Dedifferentiated amniotic fluid mesenchymal stem cell (primary cell): ENCODE measurements at regions not wholly inside any gene's neighbourhood (a gene's known extent, or its start where the extent isn't known, plus 50 kb on each side); places are given as distances from the start of the nearest gene placed in this dataset.
A peak's percentile ranks its signal among the peaks of the same experiment; 100 is the strongest.
"Not testable (repeated sequence)": the region's sequence is repeated elsewhere in the genome, so short reads cannot be mapped to it uniquely, and the experiment has no call there.

Experiments
- DNase-seq: peaks from one replicate; pipeline ENCODE4 v3.0.0-alpha.2; 2016; ENCODE audit errors: extremely low spot score

DNA sequence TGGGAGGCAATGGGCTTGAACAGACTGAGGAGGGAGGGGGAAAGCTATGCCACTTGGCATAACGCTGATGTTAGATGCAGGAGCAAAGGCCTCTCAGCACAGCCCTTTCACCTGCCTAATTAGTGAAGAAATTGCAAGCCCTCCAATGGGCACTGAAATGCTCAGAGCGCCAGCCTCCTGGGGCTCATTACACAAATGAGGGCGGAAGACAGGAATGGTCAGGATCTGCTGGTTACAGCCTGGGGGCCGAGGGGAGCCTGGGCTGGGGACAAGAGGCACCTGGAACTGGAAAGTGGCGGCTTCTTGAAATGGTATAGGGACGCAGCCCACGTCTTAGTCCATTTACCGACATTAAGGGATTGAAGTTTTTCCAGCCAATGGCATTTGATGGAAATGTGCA lies 50.2 kb upstream of the PLET1 start:
- DNase-seq: no peak

DNA sequence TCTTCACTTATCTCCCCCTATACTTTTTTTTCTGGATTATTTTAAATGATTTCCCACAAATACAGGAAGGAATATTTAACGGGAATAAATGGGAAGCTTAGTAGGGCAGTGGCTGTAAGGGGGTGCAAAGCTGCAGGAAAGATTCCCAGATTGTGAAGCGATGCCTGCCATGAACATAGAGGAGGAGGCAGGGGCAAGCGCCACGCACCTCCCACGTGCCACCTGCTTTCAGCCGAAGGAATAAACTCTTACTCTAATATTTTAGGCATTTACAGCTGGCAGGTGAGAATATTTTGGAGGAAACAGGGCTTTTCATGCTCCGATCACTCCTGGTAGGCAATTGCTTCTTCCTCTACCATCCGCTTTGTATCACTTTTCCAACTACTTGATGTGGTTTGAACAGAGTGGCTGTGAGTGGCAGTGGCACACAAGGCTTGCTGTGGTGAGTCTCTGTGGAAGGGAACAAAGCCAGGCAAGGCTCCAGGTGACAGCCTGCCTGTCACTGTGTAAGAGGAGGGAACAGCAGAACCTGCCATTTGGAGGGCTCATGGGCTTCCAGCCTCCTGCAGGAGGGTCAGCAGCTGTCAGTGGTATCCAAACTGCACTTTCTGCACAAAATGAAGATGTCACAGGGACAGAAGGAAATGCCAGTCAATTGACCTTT lies 54.5 kb upstream of the PLET1 start:
- DNase-seq: no peak

DNA sequence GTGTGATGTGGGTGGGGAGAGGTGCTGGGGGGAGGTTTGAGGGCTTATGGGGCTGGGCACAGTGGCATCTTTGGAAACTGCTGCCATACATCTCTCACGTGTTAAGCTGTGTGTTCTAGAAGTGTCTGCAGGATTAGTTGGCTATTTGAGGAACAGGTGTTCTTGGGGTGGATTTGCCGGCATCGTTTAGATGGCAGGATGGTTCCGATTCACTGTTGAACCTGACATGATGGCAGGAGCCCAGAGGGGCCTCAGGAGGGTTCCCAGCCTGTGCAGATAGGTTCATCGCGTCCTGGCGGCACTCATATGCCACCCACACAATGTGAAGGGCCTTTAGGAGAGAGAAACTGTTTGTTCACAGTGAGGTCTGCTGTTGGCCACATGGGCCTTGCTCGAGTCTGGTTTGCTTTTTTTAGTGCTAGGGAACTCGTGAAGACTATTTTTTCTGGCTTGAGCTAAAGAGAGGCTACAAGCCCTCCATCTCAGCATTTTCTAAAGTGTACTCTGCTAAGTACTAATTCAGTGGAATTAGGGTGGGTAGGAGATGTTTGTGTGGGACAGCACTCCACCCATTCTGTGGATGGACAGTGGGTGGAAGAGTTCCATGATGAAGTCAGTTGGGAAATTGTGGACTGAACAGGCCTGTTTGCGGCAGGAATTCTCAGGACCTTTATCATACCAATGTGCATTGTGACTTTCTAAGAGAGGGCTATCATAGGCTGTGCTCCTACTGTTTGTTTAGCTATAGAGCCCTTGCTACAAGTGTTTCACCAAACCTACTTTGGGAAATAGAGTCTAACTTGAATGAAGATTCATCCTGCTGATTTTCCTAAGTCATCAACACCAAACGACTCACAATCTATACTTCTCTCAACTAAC lies 55.4 kb upstream of the PLET1 start:
- no peak for DNase-seq

DNA sequence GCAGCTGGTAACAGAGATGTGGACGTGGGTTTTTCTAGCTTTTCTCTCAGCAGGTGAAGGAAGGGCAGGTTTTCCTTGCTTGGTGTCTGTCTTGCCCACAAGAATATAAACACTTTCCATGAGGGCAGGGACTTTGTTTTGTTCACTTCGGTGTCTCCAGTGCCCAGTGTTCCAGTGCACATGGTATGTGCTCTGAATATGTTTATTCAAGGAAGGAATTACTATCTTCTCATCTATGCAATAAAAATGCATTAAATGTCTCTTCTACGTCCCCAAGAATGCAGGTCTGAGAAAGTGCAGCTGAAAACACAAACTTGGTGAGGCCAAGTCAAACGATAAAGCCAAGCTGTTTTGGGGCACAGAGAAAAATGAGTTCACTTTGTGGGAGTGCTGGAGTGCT lies 56.3 kb upstream of the PLET1 start:
- DNase-seq: no peak

DNA sequence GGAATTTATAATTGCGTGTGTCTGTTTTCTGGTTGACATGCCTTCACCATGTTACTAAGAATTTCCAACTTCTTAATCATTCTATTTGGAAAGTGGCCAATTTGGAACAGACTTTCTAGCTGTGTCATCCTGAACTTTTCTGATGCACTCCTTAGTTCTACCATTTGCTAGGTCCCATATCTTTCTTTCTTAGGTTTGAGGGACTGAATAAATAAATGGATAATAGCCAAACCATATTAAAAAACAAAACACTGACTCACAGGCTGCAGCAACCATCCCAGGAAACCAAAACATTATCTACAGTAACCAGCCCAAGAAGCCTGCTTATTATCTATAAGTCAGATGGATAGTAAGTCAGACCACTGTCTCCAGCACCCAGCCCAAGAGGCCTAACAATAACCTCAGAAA lies 57.5 kb upstream of the PLET1 start:
- peak; percentile 93 for DNase-seq

DNA sequence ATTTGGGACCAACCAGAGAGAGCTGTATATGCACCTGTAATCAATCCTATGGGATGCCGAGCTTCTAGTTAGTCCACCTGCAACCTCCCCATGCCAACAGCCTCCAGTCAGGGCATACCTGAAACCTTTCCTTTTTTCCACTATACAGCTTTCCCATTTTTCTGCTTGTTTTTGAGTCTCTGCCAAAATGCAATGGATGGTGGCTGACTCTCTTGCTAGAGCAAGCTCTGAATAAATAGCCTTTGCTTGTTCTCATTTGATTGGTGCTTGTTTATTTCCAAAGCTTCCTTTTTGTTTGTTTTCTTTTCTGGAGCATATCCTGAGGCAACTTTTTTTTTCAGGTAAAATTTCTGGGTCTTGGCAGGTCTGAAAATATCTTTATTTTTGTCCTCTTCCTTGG lies 58.0 kb upstream of the PLET1 start:
- DNase-seq: no peak

DNA sequence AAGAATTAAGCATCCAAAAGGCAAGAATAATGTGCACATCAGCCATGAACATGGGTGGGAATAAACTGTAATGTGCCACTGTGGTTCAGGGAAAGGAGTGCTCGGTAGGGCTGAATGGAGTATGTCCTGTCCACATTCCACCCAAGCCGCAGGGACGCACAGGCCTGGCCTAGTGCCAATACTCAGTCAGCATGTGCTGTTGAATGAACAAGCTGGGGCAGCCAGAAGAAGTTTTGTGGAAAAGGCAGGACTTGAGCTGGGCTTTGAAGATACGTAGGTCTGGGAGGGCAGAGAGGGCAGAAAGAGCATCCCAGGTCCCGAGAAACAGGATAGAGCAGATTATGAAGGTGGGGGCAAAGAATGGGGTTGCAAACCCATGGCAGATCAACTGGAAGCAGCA lies 60.0 kb upstream of the PLET1 start:
- DNase-seq: peak; percentile 44

DNA sequence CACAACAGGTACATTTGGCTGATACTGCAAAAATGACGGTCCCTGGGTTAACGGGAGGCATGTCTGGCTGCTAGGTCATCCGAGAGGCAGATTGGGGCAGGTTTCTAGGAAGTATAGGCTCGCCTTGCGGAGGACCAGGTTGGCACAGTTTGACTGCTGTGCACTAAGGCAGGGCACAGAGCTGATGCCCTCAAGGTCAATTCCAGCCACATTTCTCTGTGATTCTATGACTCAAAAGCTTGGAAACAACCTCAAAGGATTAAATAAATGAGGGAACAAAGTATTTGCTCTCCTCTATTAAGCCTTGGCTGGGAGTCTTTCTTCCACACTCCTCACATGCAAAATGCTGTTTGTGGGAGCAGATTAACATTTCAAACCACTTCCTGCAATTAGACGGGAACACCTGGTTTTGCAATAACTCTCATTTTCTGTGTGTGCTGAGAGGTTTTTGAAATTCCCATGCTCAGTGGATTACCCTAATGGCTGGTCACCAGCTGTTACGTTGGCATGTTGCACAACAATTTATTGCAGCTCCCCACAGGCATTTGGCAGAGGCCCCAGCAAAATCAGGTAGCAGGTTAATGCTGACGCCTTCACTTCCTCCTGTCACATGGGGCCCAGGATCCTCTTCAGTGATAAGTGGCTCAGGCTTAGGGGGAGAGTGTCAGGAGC lies 61.0 kb upstream of the PLET1 start:
- no peak for DNase-seq

DNA sequence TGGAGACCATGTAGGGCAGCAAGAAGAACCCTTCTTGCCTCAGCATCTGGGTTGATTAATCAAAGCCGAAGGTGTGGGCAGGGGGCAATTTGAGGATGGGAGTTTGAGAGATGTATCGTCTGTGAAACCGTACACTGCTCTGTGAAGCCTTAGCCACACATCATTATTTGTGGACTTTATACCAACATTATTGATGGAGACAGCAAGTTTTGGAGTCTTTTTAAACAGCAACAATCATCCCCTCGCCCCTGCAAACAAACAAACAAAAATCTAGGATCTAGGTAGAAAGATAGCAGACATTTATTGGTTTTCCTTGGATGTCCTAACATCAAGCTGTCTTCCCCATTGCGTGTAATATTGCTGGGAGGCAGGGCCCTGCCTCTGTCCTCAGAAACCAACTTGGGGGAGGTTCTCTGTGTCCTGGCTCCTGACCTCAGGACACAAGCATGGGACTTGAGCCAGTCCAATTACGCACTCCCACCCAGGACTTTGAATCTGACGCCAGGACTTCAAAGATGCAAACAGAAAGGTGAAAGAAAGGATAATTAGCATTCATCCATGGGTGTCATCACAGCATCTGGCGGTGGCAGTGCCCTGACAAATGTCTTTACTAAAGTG lies 61.6 kb upstream of the PLET1 start:
- no peak for DNase-seq

DNA sequence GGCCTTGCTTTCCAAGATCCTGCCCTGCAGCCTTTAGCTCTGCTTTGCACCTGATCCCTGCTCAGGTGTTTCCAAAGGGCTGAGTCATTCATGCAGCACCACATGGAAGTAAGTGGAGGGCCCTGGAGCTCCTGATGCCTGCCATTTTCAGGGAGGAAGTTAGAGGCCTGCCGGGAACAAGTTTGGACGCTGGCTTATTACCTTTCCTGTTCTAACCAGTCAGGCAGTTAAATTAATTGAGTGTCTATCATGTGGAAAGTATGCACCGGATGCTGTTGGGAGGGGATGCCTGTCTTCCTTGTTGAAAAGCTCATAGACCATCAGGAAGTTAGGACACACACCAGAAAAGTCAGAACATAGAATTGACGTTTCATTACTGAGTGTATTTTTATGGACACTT lies 73.7 kb upstream of the PLET1 start:
- no peak for DNase-seq

DNA sequence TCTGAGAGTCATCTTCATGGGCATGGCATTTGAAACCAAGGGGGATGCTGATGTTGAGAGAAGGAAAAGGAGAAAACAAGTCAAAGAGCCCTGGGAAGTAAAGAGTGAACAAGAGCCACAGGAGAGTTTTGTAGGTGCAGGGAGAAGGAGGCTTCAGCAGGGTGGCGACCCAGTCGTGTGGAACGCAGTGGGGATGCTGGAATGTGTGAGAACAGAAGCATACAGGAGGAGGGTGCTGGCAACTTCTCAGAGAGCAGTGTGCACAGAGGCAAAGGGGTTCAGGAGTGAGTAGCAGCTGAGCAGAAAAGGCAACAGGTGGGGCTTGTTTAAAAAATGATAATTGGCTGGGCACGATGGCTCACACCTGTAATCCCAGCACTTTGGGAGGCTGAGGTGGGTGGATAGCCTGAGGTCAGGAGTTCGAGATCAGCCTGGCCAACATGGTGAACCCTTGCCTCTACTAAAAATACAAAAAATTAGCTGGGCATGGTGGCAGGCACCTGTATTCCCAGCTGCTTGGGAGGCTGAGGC lies 75.8 kb upstream of the PLET1 start:
- DNase-seq: no peak

DNA sequence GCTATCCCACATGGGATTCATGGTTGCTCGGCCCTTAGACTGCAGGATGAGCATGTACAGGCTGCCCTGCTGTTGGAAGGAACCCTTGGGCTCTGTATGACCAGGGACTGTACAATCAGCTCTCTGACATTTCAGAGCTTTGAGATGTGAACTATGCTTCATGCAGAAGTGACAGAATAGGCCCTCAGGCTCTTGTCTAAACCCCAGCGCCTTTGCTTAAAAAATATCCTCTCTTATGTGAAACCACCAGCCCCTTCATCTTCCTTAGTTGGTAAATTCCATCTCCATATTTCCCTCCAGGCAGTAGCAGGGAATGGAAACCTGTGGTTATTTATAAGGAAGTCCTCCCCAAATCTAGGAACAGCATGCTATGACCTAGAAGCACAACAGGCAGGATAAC lies 78.9 kb upstream of the PLET1 start:
- DNase-seq: no peak

DNA sequence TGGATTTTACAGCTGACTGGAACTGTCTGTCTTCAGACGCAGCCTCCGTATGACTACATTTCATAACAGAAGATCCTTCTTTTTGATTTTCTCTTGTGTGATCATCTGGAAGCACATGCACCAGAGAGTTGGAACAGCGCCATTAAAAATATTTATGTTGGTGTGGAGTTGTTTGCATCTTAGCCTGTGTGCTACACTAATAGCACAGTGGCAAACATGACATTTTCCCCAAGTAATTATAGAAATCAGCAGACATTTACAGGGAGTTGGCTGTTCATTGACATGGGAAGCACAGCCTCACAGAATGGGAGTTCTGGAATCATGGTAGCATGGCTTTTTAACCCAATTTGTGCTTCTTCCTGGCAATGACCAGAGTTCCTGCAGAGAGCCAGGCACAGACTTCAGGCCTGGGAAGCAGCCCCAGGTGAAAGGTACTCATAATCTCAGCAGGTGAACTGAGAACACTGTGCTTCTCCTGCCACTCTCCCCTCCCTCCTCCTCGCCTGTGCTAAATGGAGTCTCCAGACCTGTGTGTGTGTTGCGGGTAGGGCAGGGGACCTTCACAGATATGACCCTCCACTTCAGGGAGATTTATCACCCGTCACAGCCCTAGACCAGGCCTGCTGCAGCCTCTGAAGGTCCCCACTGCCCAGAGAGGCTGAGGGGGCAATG lies 82.8 kb upstream of the PLET1 start:
- peak; percentile 23 for DNase-seq

DNA sequence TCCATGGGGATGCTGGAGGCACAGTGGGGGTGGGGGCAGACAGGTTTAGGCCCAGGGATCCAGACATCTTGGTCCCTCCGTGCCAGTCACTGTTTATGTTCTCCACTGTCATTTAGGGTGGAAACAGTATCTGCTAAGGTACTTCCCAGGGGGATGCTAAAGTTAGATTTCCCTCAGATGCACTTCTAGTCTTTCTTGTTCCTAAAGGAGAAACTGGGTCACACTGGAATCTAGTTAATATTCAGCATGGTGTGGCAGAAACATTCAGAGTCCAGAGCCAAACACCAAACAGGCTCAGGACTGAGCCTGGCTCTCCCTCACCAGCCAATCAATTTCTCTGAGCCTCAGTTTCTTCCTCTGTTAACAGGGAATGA lies 83.4 kb upstream of the PLET1 start:
- DNase-seq: no peak

DNA sequence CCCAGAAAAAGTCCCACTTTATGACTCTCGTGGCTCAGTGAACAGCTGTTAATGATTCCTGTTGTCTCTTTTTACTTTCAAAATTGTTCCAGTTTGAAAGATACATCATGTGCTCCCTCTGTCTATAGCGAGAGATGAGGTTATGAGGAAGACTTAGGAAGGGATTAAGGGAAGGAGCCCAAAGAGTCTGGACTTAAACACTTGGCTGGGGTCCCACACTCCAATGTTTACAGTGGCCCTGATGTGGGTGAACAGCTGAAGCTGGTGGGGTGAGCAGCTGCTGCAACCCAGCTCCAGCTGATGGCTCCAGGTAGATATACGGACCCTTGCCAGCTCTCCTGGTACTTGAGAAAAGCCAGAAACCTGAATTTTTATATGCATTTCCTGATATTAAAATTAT lies 84.5 kb upstream of the PLET1 start:
- DNase-seq: no peak

DNA sequence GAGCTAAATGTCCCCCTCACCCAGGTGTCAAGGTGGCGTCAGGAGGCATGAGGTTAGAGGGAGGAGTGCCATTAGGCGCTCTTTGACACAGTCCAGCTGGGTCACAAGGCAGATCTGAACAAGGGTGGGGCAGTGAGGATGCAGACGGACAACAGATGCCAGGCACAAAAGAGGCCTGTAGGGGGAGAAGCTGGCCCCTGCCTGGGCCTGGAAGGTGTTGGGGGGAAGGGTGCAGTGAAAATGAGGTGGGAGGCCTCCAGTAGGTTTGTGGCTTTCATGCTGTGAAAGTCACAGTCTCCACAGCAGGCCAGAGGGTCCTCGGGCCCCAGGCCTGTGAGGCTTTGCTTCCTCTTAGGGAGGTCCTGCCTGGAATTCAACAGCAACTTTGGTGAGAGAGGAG lies 85.0 kb upstream of the PLET1 start:
- no peak for DNase-seq

DNA sequence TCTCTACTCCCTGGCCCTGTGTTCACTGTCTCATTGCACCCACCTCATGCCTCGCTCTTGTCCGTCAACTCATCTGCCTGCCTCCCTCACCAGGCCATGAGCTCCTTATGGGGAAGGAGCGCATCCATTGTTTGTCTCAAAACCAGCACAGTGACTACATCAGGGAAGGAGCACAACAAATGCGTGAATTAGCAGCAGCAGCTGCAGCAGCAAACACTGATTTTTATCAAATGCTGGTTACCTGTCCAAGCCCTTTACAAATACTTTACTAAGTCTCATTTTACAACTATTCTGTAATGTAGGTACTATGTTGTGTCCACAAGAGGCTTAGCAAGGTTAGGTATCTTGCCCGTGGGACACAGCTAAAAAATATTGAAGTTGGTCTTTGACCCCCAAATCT lies 85.9 kb upstream of the PLET1 start:
- DNase-seq: no peak

DNA sequence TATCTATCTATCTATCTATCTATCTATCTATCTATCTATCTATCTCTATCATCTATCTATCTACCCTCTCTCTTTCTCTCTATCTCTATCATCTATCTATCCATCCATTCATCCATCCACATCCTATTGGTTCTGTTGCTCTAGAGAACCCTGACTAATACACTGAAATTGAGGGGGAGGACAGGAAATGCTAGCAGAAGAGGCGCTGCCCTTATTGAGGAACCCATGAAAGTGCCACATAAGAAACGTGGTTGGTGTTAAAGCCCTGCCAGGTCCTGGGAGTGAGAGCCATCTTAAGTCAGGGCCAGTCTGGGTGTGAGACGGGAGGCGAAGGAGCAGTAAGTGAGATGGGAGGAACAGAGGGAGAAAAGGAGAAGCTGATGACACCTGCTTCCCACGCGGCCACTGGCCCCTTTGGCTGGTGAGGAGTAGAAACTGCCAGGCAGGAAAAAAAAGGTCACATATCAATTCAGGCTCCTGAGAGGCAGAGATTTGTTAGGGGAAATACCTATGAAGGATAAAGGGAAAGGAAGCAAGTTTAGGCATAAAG lies 87.9 kb upstream of the PLET1 start:
- no peak for DNase-seq

DNA sequence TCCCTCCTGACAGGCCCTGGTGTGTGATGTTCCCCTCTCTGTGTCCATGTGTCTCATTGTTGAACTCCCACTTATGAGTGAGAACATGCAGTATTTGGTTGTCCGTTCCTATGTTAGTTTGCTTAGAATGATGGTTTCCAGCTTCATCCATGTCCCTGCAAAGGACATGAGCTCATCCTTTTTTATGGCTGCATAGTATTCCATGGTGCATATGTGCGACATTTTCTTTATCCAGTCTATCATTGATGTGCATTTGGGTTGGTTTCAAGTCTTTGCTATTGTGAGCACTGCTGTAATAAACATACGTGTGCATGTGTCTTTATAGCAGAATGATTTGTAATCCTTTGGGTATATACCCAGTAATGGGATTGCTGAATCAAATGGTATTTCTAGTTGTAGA lies 90.8 kb upstream of the PLET1 start:
- not testable (repeated sequence) for DNase-seq

DNA sequence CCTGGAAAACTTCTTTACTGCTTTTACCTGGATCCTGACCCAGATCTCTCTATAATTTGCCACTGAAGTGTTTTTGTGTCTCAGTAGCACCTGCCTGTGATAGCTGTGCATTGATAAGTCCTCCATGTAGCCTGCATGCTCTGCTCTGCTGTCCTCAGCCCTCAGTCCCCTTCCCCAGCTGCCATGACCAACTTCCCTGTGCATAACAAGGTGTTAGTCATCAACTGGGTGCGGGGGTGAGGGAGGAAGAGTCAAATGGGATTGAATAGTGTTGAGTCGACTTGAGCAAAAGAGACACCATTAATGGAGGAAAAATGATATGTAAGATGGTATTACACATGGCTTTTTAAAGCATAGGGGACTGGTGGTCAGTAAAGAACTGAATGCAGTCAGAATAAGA lies 92.2 kb upstream of the PLET1 start:
- no peak for DNase-seq

DNA sequence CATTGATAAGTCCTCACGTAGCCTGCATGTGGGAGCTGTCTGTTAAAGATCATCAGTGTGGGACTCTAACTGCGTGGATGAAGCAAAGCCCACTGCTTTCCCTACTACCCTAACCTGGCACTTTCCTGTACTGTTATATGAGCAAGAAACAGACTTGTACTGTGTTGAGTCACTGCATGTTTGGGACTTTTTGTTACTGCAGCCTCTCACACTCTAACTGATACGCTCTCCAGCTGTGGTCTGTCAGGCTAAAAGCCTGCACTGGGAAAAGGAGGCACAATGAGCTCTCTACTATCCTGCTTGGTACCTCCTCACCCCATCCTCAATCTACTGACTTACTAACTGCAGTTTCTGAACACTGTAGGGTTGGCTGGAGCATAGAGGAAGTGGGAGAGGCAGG lies 93.7 kb upstream of the PLET1 start:
- DNase-seq: no peak
